Left ventricle myocardium inferior (tissue), 1 donor: ENCODE measurements at regions not wholly inside any gene's neighbourhood (a gene's known extent, or its start where the extent isn't known, plus 50 kb on each side); places are given as distances from the start of the nearest gene placed in this dataset.
"Not testable (repeated sequence)": the region's sequence is repeated elsewhere in the genome, so short reads cannot be mapped to it uniquely, and the experiment has no call there.

ENCODE experiments used
- DNase-seq: peaks from one replicate; pipeline ENCODE4 v3.0.0-alpha.2; 2020
- H3K27ac ChIP-seq: fragments of 200-600 bp; replicated peaks from 2 replicates; pipeline ENCODE4 v1.8.0; 2021
- H3K27me3 ChIP-seq: fragments of 200-600 bp; 2 replicates; pipeline ENCODE4 v1.8.0; 2021; ENCODE audit warnings: low read depth
- H3K36me3 ChIP-seq: fragments of 200-600 bp; 2 replicates; pipeline ENCODE4 v1.8.0; 2021
- H3K4me1 ChIP-seq: fragments of 200-600 bp; 2 replicates; pipeline ENCODE4 v1.8.0; 2021
- H3K4me3 ChIP-seq: fragments of 200-600 bp; 2 replicates; pipeline ENCODE4 v1.8.0; 2021; ENCODE audit warnings: mild to moderate bottlenecking, moderate library complexity
- H3K9me3 ChIP-seq: fragments of 200-600 bp; replicated peaks from 2 replicates; pipeline ENCODE4 v1.8.0; 2021
- intact Hi-C: fragments of 100-400 bp; cut with micrococcal nuclease; formaldehyde crosslinking; loops from one replicate; pipeline ENCODE4 v1.11.0; 2022
- donor health status: DM: no; HTN: yes; CAD: no; lungs with severe emphysema.

DNA sequence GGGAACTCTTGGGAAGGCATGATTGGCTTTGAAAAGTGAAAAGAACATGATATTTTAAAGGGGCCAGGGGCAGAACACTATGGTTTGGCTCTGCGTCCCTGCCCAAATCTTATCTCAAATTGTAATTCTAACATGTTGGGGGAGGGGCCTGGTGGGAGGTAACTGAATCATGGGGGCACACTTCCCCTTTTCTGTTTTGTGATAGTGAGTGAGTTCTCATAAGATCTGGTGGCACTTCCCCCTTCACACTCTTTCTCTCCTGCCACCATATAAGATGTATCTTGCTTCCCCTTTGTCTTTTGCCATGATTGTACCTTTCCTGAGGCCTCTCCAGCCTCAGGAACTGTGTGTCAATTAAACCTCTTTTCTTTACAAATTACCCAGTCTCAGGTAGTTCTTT, 561.4 kb downstream of the PRIM2 start:
- intact Hi-C loops = not testable (repeated sequence)

DNA sequence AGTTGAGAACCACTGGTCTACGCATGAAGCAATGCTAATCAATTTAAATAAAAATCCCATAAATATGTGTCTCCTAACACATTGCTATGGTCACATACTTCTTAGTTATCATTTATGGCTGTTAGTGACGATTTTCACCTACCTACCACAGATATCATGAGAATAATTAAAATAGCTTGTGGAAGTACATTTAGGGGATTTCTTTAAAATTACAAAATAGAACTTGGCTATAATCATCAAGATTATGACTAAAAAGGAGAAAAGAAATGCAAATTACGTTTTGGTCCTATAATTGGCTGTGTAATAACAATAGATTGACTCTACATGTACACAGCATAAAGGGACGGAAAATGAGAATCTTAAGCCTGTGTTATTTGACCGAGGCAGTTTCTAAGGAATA, 581.4 kb downstream of the PRIM2 start:
- H3K9me3 ChIP-seq, intact Hi-C loops: not testable (repeated sequence)

More for the DNA sequence above, 561.4 kb downstream of the PRIM2 start:
- H3K4me1 ChIP-seq, H3K9me3 ChIP-seq, H3K4me3 ChIP-seq, H3K36me3 ChIP-seq, DNase-seq, H3K27ac ChIP-seq, H3K27me3 ChIP-seq: not testable (repeated sequence)

DNA sequence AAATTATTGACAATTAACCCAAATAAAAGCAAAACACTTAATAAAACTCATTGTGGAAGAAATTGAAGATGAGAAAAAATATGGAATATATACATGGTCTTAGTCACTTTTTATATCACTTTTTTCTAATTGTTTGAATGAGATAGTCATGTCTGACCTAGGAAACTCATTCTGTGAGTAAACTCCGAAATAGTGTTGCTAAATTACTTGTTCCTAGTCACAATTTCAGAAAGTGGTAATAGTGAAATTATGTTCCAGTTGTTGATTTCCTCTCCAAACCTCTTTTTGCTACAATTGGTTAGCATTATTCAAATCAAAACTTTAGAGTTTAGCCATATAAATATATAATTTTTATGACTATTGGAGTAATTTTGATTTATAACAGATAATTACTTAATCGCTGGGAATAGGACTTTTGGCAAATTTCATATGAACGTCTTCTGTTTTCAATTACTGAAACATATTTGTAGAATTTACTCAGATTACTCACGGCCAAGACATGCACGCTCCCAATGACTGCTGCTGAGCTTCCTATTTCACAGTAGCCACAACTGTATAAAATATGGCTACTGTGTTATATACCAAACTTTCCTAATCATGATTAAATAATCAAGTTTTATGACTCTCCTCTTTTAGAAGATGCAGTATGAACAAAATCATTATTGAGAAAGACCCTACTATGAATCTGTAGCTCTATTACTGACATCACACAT, 583.4 kb downstream of the PRIM2 start:
- intact Hi-C loops, H3K36me3 ChIP-seq, H3K9me3 ChIP-seq, H3K4me3 ChIP-seq, H3K27me3 ChIP-seq, H3K27ac ChIP-seq, DNase-seq, H3K4me1 ChIP-seq: not testable (repeated sequence)

More for the DNA sequence above, 581.4 kb downstream of the PRIM2 start:
- not testable (repeated sequence) for H3K4me3 ChIP-seq, H3K36me3 ChIP-seq, H3K27ac ChIP-seq, DNase-seq, H3K27me3 ChIP-seq, H3K4me1 ChIP-seq

DNA sequence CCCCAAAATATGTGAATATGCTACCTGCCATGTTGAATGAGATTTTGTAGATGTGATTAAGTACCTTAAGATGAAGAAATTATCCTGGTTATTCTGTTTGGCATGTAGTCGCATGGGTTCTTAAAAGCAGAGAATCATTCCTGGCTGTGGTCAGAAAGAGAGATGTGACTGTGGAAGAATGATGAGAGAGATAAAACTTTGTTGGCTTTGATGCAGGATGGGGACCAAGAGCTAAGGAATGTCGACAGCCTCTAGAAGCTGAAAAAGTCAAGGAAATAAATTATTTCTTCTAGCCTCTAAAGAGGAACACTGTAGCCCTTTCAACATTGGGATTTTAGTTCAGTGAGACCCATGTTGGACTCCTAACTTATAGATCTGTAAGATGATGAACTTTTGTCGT, 584.0 kb downstream of the PRIM2 start:
- DNase-seq, H3K4me1 ChIP-seq, H3K36me3 ChIP-seq, H3K27ac ChIP-seq, intact Hi-C loops, H3K9me3 ChIP-seq, H3K27me3 ChIP-seq, H3K4me3 ChIP-seq: not testable (repeated sequence)

DNA sequence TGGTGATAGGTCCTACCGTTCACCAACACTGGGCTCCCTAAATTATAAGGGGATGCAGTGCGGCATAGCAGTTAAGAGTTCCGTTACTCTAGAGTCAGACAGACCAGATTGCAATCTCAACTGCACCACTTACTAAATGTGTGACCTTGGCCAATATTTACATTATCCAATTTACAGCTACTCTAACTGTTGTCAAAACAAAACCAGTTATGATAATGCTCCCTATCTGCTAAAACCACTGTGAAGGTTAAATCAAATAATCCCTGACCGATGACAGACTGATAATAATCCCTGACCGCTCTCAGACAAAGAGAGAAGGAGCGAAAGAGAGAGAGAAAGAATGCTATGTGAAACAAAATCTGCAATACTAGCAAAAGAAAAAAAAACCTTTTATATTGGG, 586.9 kb downstream of the PRIM2 start:
- H3K4me1 ChIP-seq, H3K36me3 ChIP-seq, H3K27ac ChIP-seq, DNase-seq, H3K4me3 ChIP-seq, H3K27me3 ChIP-seq, H3K9me3 ChIP-seq, intact Hi-C loops: not testable (repeated sequence)

DNA sequence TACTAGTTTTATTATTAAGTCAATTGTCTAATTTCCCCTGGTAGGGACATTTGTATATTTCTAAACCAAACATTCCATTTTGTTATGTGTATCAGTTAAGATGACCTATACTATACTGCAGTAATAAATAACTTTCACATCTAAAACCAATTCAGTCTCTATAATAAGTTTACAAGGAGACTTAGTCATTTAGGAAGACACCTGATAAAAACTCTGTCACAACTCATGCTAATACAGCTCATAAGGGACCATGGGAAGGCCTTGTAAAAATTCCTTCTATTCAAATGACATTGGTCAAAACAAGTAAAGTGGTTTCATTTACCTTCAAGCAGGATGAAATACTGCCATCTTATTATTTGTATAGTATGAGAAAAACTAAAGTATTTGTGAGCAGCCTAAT, 597.9 kb downstream of the PRIM2 start:
- H3K36me3 ChIP-seq = peaks cover 10% of the 10 kb centered on the region

DNA sequence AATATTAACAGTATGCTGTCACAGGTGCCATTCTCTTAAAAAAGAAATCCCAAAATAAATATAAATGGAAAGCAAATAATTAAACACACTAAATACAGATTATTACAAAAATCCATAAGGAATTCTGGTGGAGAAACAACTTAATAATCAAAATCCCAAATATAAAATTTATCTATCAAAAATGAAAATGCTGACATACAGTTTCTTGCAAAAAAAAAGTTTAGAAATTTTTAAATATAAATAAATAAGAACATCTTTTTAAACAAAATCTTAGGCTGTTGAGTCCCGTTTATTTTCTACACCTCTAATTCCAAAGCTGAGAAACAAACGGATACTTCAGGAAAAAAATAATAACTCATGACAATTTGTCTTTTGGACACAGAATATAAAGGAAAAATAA, 625.5 kb downstream of the PRIM2 start:
- H3K36me3 ChIP-seq = peaks cover 13% of the 10 kb centered on the region
- H3K9me3 ChIP-seq, DNase-seq, H3K4me1 ChIP-seq, intact Hi-C loops, H3K27ac ChIP-seq, H3K4me3 ChIP-seq, H3K27me3 ChIP-seq: not testable (repeated sequence)

More for the DNA sequence above, 597.9 kb downstream of the PRIM2 start:
- H3K4me1 ChIP-seq, DNase-seq, H3K27ac ChIP-seq, H3K27me3 ChIP-seq, H3K9me3 ChIP-seq, intact Hi-C loops, H3K4me3 ChIP-seq: not testable (repeated sequence)

DNA sequence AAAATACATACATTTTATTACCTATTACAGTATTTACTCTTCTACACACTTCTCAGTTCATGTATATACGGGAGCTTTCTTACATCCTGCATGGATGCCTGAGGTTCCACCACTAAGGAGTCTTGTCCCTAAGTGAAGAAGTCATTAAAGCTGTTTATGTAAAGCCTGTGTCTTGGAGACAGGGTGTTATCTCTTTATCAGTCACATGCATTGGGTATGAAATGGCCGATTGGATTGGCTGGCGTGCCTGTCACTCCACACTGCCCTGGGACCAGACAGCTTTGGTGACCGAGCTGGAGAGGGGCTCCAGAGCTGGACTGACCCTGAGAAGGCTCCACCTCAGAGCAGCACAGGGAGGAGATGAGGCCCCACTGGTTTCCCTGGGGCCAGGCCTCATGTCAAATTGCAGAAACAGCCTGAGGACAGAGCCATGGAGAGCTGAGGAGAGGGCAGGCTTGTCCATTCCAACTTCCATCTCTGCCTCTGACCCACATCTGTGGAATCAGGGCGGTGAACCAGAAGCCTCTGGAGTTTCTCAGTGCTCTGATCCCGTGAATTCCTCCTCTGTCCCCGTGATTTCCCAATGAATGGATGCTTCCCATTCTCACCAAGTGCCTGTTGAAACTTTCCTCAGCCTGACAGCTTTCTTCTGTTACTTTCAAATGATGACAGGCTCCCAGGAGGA, 628.8 kb downstream of the PRIM2 start:
- H3K27me3 ChIP-seq, H3K27ac ChIP-seq, H3K4me3 ChIP-seq, H3K9me3 ChIP-seq, intact Hi-C loops, DNase-seq, H3K4me1 ChIP-seq: not testable (repeated sequence)
- H3K36me3 ChIP-seq = peaks cover 30% of the 10 kb centered on the region

DNA sequence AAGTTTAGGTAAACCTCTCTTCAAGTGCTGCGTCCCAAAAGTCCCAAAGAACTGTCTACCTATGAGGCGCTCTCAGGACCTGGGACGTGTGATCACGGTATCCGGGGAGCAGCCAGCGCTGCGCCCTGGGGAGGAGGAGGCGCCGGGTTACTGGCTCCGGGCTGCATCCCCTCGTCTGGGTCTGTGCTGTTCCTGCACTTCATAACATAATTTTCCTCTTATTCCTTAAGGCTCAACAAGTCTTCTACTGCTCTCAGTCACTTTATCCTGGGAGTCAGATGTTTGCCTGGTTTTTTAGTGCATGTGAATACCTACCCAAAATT, 629.3 kb downstream of the PRIM2 start:
- intact Hi-C loops = not testable (repeated sequence)
- H3K36me3 ChIP-seq = peaks cover 30% of the 10 kb centered on the region

DNA sequence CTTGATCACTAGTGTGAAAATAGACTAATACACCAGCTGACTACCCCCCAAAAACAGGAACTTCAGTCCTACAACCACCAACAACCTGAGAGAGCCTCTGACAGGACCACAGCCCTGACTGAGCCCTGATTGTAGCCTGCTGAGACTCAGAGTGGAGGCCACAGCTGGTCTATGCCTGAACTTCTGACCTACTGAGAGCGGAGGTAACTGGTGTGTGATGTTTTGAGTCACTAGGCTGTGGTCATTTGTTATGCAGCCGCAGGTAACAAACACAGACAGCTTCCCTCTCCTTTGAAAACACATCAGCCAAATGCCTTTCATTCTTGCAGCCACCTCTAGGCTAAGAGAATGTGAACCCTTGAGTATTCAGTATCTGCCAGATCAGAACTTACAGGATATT, 631.1 kb downstream of the PRIM2 start:
- H3K27ac ChIP-seq, intact Hi-C loops, H3K9me3 ChIP-seq, H3K4me1 ChIP-seq, DNase-seq, H3K4me3 ChIP-seq, H3K27me3 ChIP-seq: not testable (repeated sequence)
- H3K36me3 ChIP-seq = peaks cover 30% of the 10 kb centered on the region

More for the DNA sequence above, 629.3 kb downstream of the PRIM2 start:
- not testable (repeated sequence) for H3K27me3 ChIP-seq, H3K9me3 ChIP-seq, H3K4me3 ChIP-seq, DNase-seq, H3K4me1 ChIP-seq, H3K27ac ChIP-seq

DNA sequence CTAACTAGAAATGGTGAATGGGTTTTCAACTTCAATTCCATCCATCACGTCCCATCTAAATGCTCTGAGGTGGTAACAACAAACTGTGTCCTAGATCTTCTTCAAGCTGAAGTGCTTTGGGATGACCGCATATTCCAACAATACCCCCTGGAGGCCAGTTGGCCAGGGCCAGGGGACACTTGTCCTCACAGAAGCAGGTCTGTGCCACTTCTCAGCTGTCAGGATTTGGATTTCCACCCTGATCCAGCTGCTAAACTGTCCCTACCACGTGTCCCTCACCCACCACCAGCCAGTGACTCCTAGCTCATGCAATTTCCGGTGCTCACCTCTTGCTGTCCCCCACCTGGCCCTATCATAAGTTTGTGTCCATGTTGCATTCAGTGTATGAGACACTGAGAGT, 633.0 kb downstream of the PRIM2 start:
- intact Hi-C loops, DNase-seq, H3K4me1 ChIP-seq, H3K4me3 ChIP-seq, H3K27me3 ChIP-seq, H3K27ac ChIP-seq, H3K9me3 ChIP-seq: not testable (repeated sequence)
- H3K36me3 ChIP-seq = peaks cover 31% of the 10 kb centered on the region

DNA sequence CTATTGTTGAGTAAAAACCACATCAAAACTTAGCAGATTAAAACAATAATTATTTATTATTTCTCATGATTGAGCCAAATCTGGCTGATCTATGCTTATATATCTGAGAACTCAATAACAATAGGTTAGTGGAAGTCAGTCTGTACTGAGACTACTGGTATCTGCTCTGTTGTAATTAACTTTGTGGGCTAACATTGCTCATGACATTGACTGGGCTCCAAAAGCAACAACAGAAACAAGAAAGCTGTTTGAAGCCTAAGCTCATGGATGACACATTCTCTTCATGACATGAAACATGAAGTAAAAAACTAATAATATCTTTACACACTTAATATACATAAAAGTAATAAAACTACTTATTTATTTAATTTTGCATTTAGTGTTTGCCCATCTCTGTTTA, 649.3 kb downstream of the PRIM2 start:
- H3K27ac ChIP-seq, H3K36me3 ChIP-seq, H3K27me3 ChIP-seq, intact Hi-C loops, H3K4me1 ChIP-seq, H3K9me3 ChIP-seq, H3K4me3 ChIP-seq, DNase-seq: not testable (repeated sequence)

DNA sequence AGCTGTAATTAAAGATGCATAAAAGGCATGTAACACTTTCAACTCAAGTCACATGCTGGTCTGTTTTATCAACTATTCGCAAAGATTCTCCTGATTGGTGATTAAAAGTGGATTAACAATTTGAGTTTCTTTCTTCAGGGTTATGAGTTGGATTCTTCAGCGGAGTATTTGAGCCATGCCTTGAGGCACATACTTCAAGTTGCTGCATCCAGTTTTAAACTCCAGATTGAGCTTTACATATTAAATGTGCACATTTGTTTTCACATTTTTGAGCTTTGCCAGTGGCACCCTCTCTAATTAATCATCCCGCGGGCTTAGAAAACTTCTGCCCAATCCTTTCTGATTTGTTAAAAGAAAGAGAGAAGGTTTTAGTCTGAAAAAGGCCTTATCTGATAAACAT, 654.5 kb downstream of the PRIM2 start:
- H3K36me3 ChIP-seq, intact Hi-C loops, DNase-seq, H3K27me3 ChIP-seq, H3K9me3 ChIP-seq, H3K4me1 ChIP-seq, H3K27ac ChIP-seq, H3K4me3 ChIP-seq: not testable (repeated sequence)
